ENCODE measurements at regions not wholly inside any gene's neighbourhood (a gene's known extent, or its start where the extent isn't known, plus 50 kb on each side); places are given as distances from the start of the nearest gene placed in this dataset.

DNA sequence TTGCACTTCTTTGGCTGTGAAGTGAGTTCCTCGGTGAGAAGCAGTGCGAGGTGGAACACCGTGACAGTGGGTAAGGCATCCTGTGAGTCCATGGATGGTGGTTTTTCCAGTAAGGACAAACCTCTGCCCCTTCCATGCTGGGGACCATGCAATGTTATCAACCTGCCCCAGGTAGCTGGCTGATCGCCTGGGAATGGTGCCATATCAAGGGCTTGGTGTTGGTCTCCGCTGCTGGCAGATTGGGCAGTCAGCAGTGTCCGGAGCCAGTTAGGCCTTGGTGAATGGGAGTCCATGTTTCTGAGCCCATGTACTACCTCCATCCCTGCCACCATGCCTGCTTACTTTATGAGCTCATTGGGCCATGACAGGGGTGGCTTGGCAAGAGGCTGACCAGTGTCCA, 114.7 kb upstream of the C14orf180 start:
- TF ChIP-seq, protein P1, sequence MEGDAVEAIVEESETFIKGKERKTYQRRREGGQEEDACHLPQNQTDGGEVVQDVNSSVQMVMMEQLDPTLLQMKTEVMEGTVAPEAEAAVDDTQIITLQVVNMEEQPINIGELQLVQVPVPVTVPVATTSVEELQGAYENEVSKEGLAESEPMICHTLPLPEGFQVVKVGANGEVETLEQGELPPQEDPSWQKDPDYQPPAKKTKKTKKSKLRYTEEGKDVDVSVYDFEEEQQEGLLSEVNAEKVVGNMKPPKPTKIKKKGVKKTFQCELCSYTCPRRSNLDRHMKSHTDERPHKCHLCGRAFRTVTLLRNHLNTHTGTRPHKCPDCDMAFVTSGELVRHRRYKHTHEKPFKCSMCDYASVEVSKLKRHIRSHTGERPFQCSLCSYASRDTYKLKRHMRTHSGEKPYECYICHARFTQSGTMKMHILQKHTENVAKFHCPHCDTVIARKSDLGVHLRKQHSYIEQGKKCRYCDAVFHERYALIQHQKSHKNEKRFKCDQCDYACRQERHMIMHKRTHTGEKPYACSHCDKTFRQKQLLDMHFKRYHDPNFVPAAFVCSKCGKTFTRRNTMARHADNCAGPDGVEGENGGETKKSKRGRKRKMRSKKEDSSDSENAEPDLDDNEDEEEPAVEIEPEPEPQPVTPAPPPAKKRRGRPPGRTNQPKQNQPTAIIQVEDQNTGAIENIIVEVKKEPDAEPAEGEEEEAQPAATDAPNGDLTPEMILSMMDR (IDR thresholded peaks at IDR 0.05; ENCODE audit: low read depth, low read length, missing input control): no peak
- TF ChIP-seq YY1 (IDR thresholded peaks at IDR 0.05) (no peak), FOXA1 (IDR thresholded peaks at IDR 0.05) (no peak), TAF1 (conservative IDR thresholded peaks at IDR 0.05) (no peak), RAD21 (IDR thresholded peaks at IDR 0.05) (no peak), HNF4A (conservative IDR thresholded peaks at IDR 0.05) (no peak), GABPA (IDR thresholded peaks at IDR 0.05 in 1 of 2, conservative IDR thresholded peaks at IDR 0.05 in 1 of 2) (no peak)
- TF ChIP-seq, protein P2, sequence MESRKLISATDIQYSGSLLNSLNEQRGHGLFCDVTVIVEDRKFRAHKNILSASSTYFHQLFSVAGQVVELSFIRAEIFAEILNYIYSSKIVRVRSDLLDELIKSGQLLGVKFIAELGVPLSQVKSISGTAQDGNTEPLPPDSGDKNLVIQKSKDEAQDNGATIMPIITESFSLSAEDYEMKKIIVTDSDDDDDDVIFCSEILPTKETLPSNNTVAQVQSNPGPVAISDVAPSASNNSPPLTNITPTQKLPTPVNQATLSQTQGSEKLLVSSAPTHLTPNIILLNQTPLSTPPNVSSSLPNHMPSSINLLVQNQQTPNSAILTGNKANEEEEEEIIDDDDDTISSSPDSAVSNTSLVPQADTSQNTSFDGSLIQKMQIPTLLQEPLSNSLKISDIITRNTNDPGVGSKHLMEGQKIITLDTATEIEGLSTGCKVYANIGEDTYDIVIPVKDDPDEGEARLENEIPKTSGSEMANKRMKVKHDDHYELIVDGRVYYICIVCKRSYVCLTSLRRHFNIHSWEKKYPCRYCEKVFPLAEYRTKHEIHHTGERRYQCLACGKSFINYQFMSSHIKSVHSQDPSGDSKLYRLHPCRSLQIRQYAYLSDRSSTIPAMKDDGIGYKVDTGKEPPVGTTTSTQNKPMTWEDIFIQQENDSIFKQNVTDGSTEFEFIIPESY (IDR thresholded peaks at IDR 0.05): no peak
- TF ChIP-seq, protein P3, sequence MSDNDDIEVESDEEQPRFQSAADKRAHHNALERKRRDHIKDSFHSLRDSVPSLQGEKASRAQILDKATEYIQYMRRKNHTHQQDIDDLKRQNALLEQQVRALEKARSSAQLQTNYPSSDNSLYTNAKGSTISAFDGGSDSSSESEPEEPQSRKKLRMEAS (IDR thresholded peaks at IDR 0.05): no peak
- TF ChIP-seq, protein P4, sequence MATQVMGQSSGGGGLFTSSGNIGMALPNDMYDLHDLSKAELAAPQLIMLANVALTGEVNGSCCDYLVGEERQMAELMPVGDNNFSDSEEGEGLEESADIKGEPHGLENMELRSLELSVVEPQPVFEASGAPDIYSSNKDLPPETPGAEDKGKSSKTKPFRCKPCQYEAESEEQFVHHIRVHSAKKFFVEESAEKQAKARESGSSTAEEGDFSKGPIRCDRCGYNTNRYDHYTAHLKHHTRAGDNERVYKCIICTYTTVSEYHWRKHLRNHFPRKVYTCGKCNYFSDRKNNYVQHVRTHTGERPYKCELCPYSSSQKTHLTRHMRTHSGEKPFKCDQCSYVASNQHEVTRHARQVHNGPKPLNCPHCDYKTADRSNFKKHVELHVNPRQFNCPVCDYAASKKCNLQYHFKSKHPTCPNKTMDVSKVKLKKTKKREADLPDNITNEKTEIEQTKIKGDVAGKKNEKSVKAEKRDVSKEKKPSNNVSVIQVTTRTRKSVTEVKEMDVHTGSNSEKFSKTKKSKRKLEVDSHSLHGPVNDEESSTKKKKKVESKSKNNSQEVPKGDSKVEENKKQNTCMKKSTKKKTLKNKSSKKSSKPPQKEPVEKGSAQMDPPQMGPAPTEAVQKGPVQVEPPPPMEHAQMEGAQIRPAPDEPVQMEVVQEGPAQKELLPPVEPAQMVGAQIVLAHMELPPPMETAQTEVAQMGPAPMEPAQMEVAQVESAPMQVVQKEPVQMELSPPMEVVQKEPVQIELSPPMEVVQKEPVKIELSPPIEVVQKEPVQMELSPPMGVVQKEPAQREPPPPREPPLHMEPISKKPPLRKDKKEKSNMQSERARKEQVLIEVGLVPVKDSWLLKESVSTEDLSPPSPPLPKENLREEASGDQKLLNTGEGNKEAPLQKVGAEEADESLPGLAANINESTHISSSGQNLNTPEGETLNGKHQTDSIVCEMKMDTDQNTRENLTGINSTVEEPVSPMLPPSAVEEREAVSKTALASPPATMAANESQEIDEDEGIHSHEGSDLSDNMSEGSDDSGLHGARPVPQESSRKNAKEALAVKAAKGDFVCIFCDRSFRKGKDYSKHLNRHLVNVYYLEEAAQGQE (IDR thresholded peaks at IDR 0.05): no peak
- TF ChIP-seq, protein P5, sequence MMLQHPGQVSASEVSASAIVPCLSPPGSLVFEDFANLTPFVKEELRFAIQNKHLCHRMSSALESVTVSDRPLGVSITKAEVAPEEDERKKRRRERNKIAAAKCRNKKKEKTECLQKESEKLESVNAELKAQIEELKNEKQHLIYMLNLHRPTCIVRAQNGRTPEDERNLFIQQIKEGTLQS (IDR thresholded peaks at IDR 0.05): no peak
